BLaER1 (cell line): ENCODE measurements at regions not wholly inside any gene's neighbourhood (a gene's known extent, or its start where the extent isn't known, plus 50 kb on each side); places are given as distances from the start of the nearest gene placed in this dataset.

Source experiments
- H3K27ac ChIP-seq: shearing (Covaris generic); formaldehyde crosslinking; 2 replicates; pipeline ENCODE4 v1.8.1; 2022
- H3K27me3 ChIP-seq: shearing (Covaris generic); formaldehyde crosslinking; 2 replicates; pipeline ENCODE4 v1.8.1; 2022
- H3K36me3 ChIP-seq: shearing (Covaris generic); formaldehyde crosslinking; 2 replicates; pipeline ENCODE4 v1.8.1; 2022
- H3K4me1 ChIP-seq: shearing (Covaris generic); formaldehyde crosslinking; 2 replicates; pipeline ENCODE4 v1.8.1; 2022
- H3K4me2 ChIP-seq: shearing (Covaris generic); formaldehyde crosslinking; 2 replicates; pipeline ENCODE4 v1.8.1; 2022
- H3K4me3 ChIP-seq: shearing (Covaris generic); formaldehyde crosslinking; 2 replicates; pipeline ENCODE4 v1.8.1; 2022
- H3K9ac ChIP-seq: shearing (Covaris generic); formaldehyde crosslinking; 2 replicates; pipeline ENCODE4 v1.8.1; 2022
- H3K9me3 ChIP-seq: shearing (Covaris generic); formaldehyde crosslinking; 2 replicates; pipeline ENCODE4 v1.8.1; 2022
- H4K20me1 ChIP-seq: shearing (Covaris generic); formaldehyde crosslinking; 2 replicates; pipeline ENCODE4 v1.8.1; 2022
- Cebpa-rat ChIP-seq: shearing (Covaris generic); IDR thresholded peaks from 2 replicates; pipeline ENCODE4 v1.8.1; 2022

- no peaks in the 10 kb centered on the region for H3K36me3 ChIP-seq
- H3K4me1 ChIP-seq: no peaks in the 10 kb centered on the region
- no peaks in the 10 kb centered on the region for H4K20me1 ChIP-seq
- H3K27ac ChIP-seq: no peak overlapping the region
- no peak overlapping the region for H3K4me2 ChIP-seq
- no peak overlapping the region for H3K9ac ChIP-seq
- H3K9me3 ChIP-seq: no peaks in the 10 kb centered on the region
- H3K27me3 ChIP-seq: no peaks in the 10 kb centered on the region
- TF ChIP-seq Cebpa-rat: no peak
- H3K4me3 ChIP-seq: no peak overlapping the region
Measured at GRCh38 chr19:31179471-31179852, 169.8 kb downstream of the TSHZ3 start.

GRCh38 chr19:31178833-31179470 lies 170.3 kb downstream of the TSHZ3 start:
- no peak overlapping the region for H3K9ac ChIP-seq

GRCh38 chr19:31177246-31177645 lies 172.0 kb downstream of the TSHZ3 start:
- H3K9ac ChIP-seq: no peak overlapping the region
- no peaks in the 10 kb centered on the region for H3K9me3 ChIP-seq
- no peaks in the 10 kb centered on the region for H3K4me1 ChIP-seq
- no peak for TF ChIP-seq Cebpa-rat
- no peak overlapping the region for H3K27ac ChIP-seq
- no peaks in the 10 kb centered on the region for H3K27me3 ChIP-seq
- no peak overlapping the region for H3K4me3 ChIP-seq
- no peak overlapping the region for H3K4me2 ChIP-seq
- H4K20me1 ChIP-seq: no peaks in the 10 kb centered on the region
- H3K36me3 ChIP-seq: no peaks in the 10 kb centered on the region

More at GRCh38 chr19:31178833-31179470, 170.3 kb downstream of the TSHZ3 start:
- Histone ChIP-seq H3K4me3 (no peak overlapping the region), H3K27me3 (no peaks in the 10 kb centered on the region), H3K4me1 (no peaks in the 10 kb centered on the region), H4K20me1 (no peaks in the 10 kb centered on the region), H3K9me3 (no peaks in the 10 kb centered on the region), H3K4me2 (no peak overlapping the region), H3K27ac (no peak overlapping the region), H3K36me3 (no peaks in the 10 kb centered on the region)
- no peak for TF ChIP-seq Cebpa-rat

GRCh38 chr19:31175564-31176348 lies 173.5 kb downstream of the TSHZ3 start:
- no peaks in the 10 kb centered on the region for H3K9me3 ChIP-seq
- no peaks in the 10 kb centered on the region for H4K20me1 ChIP-seq
- no peak overlapping the region for H3K4me2 ChIP-seq
- H3K4me1 ChIP-seq: no peaks in the 10 kb centered on the region
- no peak overlapping the region for H3K9ac ChIP-seq
- H3K27me3 ChIP-seq: no peaks in the 10 kb centered on the region
- no peak overlapping the region for H3K4me3 ChIP-seq
- TF ChIP-seq Cebpa-rat: no peak
- H3K36me3 ChIP-seq: no peaks in the 10 kb centered on the region
- H3K27ac ChIP-seq: no peak overlapping the region

- Histone ChIP-seq H4K20me1 (no peaks in the 10 kb centered on the region), H3K9ac (no peak overlapping the region), H3K27me3 (no peaks in the 10 kb centered on the region), H3K36me3 (no peaks in the 10 kb centered on the region), H3K4me3 (no peak overlapping the region), H3K27ac (no peak overlapping the region), H3K4me2 (no peak overlapping the region), H3K4me1 (no peaks in the 10 kb centered on the region), H3K9me3 (no peaks in the 10 kb centered on the region)
- no peak for TF ChIP-seq Cebpa-rat
Measured at GRCh38 chr19:31174948-31175347, 174.3 kb downstream of the TSHZ3 start.

GRCh38 chr19:31173991-31174390 lies 175.2 kb downstream of the TSHZ3 start:
- Histone ChIP-seq H3K36me3 (no peaks in the 10 kb centered on the region), H3K9me3 (no peaks in the 10 kb centered on the region), H3K4me2 (no peak overlapping the region), H3K4me3 (no peak overlapping the region), H3K9ac (no peak overlapping the region), H3K4me1 (no peaks in the 10 kb centered on the region), H4K20me1 (no peaks in the 10 kb centered on the region), H3K27me3 (no peaks in the 10 kb centered on the region), H3K27ac (no peak overlapping the region)
- no peak for TF ChIP-seq Cebpa-rat

GRCh38 chr19:31171936-31172335 lies 177.3 kb downstream of the TSHZ3 start:
- Histone ChIP-seq H3K9me3 (no peaks in the 10 kb centered on the region), H3K4me2 (no peak overlapping the region), H3K9ac (no peak overlapping the region), H3K4me3 (no peak overlapping the region), H3K27me3 (no peaks in the 10 kb centered on the region), H3K27ac (no peak overlapping the region), H3K4me1 (no peaks in the 10 kb centered on the region), H3K36me3 (no peaks in the 10 kb centered on the region), H4K20me1 (no peaks in the 10 kb centered on the region)
- no peak for TF ChIP-seq Cebpa-rat

- Histone ChIP-seq H3K27ac (no peak overlapping the region), H3K9me3 (no peaks in the 10 kb centered on the region), H3K4me3 (no peak overlapping the region), H3K9ac (no peak overlapping the region), H3K36me3 (no peaks in the 10 kb centered on the region), H3K4me1 (no peaks in the 10 kb centered on the region), H3K27me3 (no peaks in the 10 kb centered on the region), H4K20me1 (no peaks in the 10 kb centered on the region), H3K4me2 (no peak overlapping the region)
- TF ChIP-seq Cebpa-rat: no peak
Measured at GRCh38 chr19:31170046-31170445, 179.2 kb downstream of the TSHZ3 start.

- Histone ChIP-seq H3K4me2 (no peak overlapping the region), H3K27ac (no peak overlapping the region), H3K4me1 (no peaks in the 10 kb centered on the region), H3K27me3 (no peaks in the 10 kb centered on the region), H3K9me3 (no peaks in the 10 kb centered on the region), H3K36me3 (no peaks in the 10 kb centered on the region), H3K9ac (no peak overlapping the region), H3K4me3 (no peak overlapping the region), H4K20me1 (no peaks in the 10 kb centered on the region)
- no peak for TF ChIP-seq Cebpa-rat
Measured at GRCh38 chr19:31168106-31168625, 181.1 kb downstream of the TSHZ3 start.

GRCh38 chr19:31167690-31168089 lies 181.5 kb downstream of the TSHZ3 start:
- Histone ChIP-seq H3K9me3 (no peaks in the 10 kb centered on the region), H3K4me2 (no peak overlapping the region), H3K9ac (no peak overlapping the region)

More at GRCh38 chr19:31167690-31168089, 181.5 kb downstream of the TSHZ3 start:
- H3K4me3 ChIP-seq: no peak overlapping the region
- H3K4me1 ChIP-seq: no peaks in the 10 kb centered on the region
- no peaks in the 10 kb centered on the region for H3K36me3 ChIP-seq
- H4K20me1 ChIP-seq: no peaks in the 10 kb centered on the region
- H3K27me3 ChIP-seq: no peaks in the 10 kb centered on the region
- TF ChIP-seq Cebpa-rat: no peak
- H3K27ac ChIP-seq: no peak overlapping the region
